Sigmoid colon (tissue), 6 donors: ENCODE measurements at regions not wholly inside any gene's neighbourhood (a gene's known extent, or its start where the extent isn't known, plus 50 kb on each side); places are given as distances from the start of the nearest gene placed in this dataset.
A peak's percentile ranks its signal among the peaks of the same experiment; 100 is the strongest.

Experiments used
- DNase-seq: peaks from one replicate; pipeline ENCODE4 v3.0.0-alpha.2; 2019
- H3K27ac ChIP-seq, 4 donors: fragments of 200-600 bp; sonication (generic); one replicate each; pipeline ENCODE4 v1.5.1; 2016 to 2019; ENCODE audit warnings: mild to moderate bottlenecking in 1 of 4
- H3K27me3 ChIP-seq, 3 donors: fragments of 200-600 bp; sonication (generic); one replicate each; pipeline ENCODE4 v1.5.1; 2019; ENCODE audit warnings: mild to moderate bottlenecking in 1 of 3
- H3K36me3 ChIP-seq, 4 donors: fragments of 200-600 bp; sonication (generic); one replicate each; pipeline ENCODE4 v1.5.1; 2016 to 2019
- H3K4me1 ChIP-seq, 4 donors: fragments of 200-600 bp; sonication (generic); one replicate each; pipeline ENCODE4 v1.5.1; 2017 to 2019
- H3K4me3 ChIP-seq, 4 donors: fragments of 200-600 bp; sonication (generic); one replicate each; pipeline ENCODE4 v1.5.1; 2017 to 2019; ENCODE audit warnings: mild to moderate bottlenecking in 2 of 4, moderate library complexity in 1 of 4
- H3K9me3 ChIP-seq, 4 donors: fragments of 200-600 bp in 3 of 4; sonication (generic) in 3 of 4; one replicate each; pipeline versions ENCODE4 v1.5.1 to v1.6.1; 2013 to 2019
- EP300 ChIP-seq, 4 donors: sonication (generic); formaldehyde crosslinking; IDR thresholded peaks; one replicate each; pipeline ENCODE4 v1.6.1; 2017; ENCODE audit warnings: antibody characterized with exemption in 4 of 4
- POLR2A ChIP-seq, 2 donors: fragments of 450-650 bp; IDR thresholded peaks; one replicate each; pipeline ENCODE4 v1.6.1; 2016; ENCODE audit warnings: antibody characterized with exemption in 2 of 2, mild to moderate bottlenecking in 2 of 2, moderate library complexity in 2 of 2
- POLR2AphosphoS5 ChIP-seq, 4 donors: sonication (generic); formaldehyde crosslinking; IDR thresholded peaks; one replicate each; pipeline ENCODE4 v1.6.1; 2017; ENCODE audit warnings: antibody characterized with exemption in 4 of 4
- WGBS, 2 donors: extraction: QIAGEN DNeasy Blood & Tissue Kit; methylation state at CpG; one replicate each; pipeline ENCODE4 v1.1.7; 2013; 5-methylcytosine and 5-hydroxymethylcytosine counted together
- intact Hi-C: fragments of 100-400 bp; cut with DNase I; formaldehyde crosslinking; loops from one replicate; pipeline ENCODE4 v1.15.1; 2023
- TF ChIP-seq, protein P1 (sequence below), 4 experiments: fragments of 450-650 bp in 3 of 4; fragments of 200-600 bp in 1 of 4; IDR thresholded peaks; one replicate each; pipeline ENCODE4 v1.5.1; 2016 to 2019; ENCODE audit warnings: antibody characterized with exemption in 4 of 4, mild to moderate bottlenecking in 3 of 4, moderate library complexity in 2 of 4
- donor health status: healthy with polysubstance abuse.
- donor health status: healthy.

DNA sequence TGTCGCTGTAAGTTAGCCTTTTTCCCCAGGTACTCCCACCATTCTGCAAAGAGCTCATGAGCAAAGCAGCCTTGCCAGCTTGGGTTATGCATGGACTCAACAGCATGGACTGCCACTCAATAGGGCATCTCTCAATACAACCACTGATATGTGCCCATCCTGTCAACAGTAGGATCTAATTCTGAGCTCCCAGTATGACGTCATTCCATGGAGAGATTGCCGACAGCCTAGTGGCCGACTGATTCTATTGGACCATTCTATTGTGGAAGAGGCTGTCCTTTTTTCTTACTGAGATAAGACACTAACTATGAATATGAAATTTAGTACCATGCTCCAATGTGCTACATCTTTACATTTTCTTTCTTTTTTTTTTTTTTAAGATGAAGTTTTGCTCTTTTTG is 2389.0 kb upstream of the AGA start:
- no peaks in the 10 kb centered on the region for H3K4me1 ChIP-seq
- no peaks in the 10 kb centered on the region for H3K9me3 ChIP-seq
- intact Hi-C loops: no loop called here
- no peaks in the 10 kb centered on the region for H3K36me3 ChIP-seq
- DNase-seq: no peak
- TF ChIP-seq, protein P1, sequence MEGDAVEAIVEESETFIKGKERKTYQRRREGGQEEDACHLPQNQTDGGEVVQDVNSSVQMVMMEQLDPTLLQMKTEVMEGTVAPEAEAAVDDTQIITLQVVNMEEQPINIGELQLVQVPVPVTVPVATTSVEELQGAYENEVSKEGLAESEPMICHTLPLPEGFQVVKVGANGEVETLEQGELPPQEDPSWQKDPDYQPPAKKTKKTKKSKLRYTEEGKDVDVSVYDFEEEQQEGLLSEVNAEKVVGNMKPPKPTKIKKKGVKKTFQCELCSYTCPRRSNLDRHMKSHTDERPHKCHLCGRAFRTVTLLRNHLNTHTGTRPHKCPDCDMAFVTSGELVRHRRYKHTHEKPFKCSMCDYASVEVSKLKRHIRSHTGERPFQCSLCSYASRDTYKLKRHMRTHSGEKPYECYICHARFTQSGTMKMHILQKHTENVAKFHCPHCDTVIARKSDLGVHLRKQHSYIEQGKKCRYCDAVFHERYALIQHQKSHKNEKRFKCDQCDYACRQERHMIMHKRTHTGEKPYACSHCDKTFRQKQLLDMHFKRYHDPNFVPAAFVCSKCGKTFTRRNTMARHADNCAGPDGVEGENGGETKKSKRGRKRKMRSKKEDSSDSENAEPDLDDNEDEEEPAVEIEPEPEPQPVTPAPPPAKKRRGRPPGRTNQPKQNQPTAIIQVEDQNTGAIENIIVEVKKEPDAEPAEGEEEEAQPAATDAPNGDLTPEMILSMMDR (IDR thresholded peaks at IDR 0.05): no peak
- no peak overlapping the region for H3K27ac ChIP-seq
- no peaks in the 10 kb centered on the region for H3K27me3 ChIP-seq
- H3K4me3 ChIP-seq: no peak overlapping the region
- WGBS, 2 donors: 90 to 93% methylated on average over 4 of the region's 4 CpGs

DNA sequence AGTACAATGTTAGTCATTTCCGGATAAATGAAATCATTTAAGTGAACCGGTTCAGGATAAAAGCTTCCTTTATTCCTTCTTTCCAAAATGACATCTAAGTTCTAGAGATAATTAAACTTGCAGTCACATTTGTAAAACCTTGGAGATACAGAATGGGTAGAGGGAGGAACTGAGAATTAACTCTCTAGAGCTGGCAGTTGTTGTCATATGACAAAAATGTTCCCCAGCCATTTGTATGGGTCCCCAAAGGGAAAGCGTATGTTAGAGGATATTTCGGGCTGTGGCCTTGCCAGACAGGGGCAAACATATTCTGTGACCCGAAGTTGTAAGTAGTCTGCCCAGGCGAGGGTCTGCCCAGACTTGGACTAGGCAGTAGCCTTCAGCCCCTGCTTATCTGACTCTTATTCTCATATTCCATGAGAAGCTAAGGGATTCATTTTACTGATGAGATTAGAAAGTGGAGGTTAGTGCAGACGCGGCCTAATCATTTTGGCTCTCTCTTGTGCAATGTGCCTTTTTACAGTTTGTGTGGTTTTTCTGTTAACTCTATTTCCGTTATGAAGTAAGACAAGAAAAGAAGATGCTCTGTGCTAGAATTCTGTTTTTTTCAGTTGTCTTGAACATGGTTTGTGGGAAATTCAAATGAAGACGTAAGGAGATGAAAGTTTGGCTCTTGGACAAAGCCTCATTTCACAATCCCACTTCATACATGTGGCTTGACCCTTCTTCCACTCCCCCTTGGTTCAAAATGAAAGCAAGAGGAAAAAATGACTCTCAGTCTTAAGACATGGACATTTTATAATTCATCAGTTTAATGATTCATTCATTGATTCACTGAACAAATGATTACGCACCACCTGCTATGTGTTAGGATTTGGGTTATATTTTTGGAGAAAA is 2394.2 kb upstream of the AGA start:
- peak overlapping the region in 1 of 4 donors; percentile 7 for H3K4me3 ChIP-seq
- H3K27me3 ChIP-seq: no peaks in the 10 kb centered on the region
- no peaks in the 10 kb centered on the region for H3K36me3 ChIP-seq
- intact Hi-C loops: no loop called here
- no peaks in the 10 kb centered on the region for H3K9me3 ChIP-seq
- WGBS, 2 donors: 76 to 82% methylated on average over 11 of the region's 11 CpGs
- TF ChIP-seq POLR2AphosphoS5 (IDR thresholded peaks at IDR 0.05): peak in 1 of 4 donors; percentile 27
- no peak for TF ChIP-seq POLR2A (IDR thresholded peaks at IDR 0.05)
- H3K27ac ChIP-seq: no peak overlapping the region
- no peak for DNase-seq
- no peaks in the 10 kb centered on the region for H3K4me1 ChIP-seq

DNA sequence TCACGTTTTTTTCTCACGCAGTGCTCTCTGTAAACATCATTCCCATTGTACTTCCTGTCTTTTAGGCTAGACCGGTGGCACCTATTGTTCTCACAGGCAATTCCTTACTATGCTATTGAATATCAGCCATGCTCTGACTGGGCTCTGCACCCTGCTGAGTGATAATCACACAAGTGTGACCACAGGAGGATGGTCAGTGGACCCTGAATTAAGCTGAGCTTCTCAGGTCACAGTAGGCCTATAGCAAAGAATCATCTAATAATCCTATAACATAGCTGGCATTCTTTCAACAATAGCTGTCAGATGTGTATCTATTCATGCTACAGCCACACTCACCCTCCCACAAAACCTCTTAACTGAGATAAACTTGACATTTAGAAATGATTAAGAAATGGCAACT is 2399.8 kb upstream of the TENM3 start:
- TF ChIP-seq, protein P1 (IDR thresholded peaks at IDR 0.05): no peak
- no peak for TF ChIP-seq POLR2AphosphoS5 (IDR thresholded peaks at IDR 0.05)
- TF ChIP-seq POLR2A (IDR thresholded peaks at IDR 0.05): no peak
- no peak for TF ChIP-seq EP300 (IDR thresholded peaks at IDR 0.05)
- no peaks in the 10 kb centered on the region for H3K27me3 ChIP-seq
- 31 to 39% methylated on average over 3 of the region's 3 CpGs for WGBS, 2 donors
- H3K36me3 ChIP-seq: no peaks in the 10 kb centered on the region
- no peaks in the 10 kb centered on the region for H3K4me1 ChIP-seq
- H3K4me3 ChIP-seq: no peak overlapping the region
- no peaks in the 10 kb centered on the region for H3K9me3 ChIP-seq
- DNase-seq: no peak
- no peak overlapping the region for H3K27ac ChIP-seq
- intact Hi-C loops: no loop called here

DNA sequence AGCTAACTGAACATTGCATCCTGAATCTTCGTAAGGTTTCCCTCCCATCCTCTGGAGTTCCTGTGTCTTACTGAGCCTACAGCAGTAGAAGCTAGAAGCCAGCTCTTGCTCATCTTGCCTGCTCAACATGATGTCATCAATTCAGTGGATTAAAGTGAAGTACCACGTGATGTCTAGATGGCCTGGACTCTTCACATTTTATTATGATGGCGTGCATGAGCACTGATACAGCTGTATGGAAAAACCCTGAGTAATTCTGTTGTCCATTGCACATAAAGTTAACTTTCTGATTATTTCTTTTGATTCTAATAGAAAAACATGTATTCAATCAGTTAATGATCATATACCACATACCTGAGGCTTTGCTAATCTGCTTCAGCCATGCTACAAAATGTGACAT is 2387.7 kb upstream of the TENM3 start:
- Histone ChIP-seq H3K9me3 (no peaks in the 10 kb centered on the region), H3K36me3 (no peaks in the 10 kb centered on the region), H3K4me3 (no peak overlapping the region), H3K27me3 (no peaks in the 10 kb centered on the region), H3K27ac (no peak overlapping the region), H3K4me1 (no peaks in the 10 kb centered on the region)
- no peak for DNase-seq
- intact Hi-C loops: no loop called here
- 70 to 85% methylated on average over 3 of the region's 3 CpGs for WGBS, 2 donors
- TF ChIP-seq, protein P1 (IDR thresholded peaks at IDR 0.05): no peak
- no peak for TF ChIP-seq POLR2AphosphoS5 (IDR thresholded peaks at IDR 0.05)
- no peak for TF ChIP-seq POLR2A (IDR thresholded peaks at IDR 0.05)
- TF ChIP-seq EP300 (IDR thresholded peaks at IDR 0.05): no peak

DNA sequence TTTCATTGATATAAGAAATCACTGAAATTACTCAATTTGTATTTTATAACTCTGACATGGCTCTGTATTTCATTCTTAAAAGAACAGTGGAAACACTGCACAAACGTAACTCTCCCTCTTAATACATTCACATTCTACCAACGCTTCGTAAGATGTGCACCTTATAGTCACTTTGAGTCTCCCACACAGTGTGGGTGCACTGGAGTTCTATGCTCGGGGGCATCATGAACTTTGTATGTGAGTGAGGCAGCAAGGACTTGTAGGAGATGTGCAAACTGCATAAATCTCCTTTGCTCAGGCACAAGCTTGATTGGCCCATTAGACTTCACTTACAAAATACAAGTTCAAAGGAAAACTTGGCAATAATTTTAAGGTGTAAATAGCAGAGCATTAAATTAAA is 2385.0 kb upstream of the TENM3 start:
- WGBS, 2 donors: 82 to 84% methylated on average over 4 of the region's 4 CpGs

More for the DNA sequence above, 2385.0 kb upstream of the TENM3 start:
- H3K4me1 ChIP-seq: no peaks in the 10 kb centered on the region
- no peaks in the 10 kb centered on the region for H3K27me3 ChIP-seq
- H3K36me3 ChIP-seq: no peaks in the 10 kb centered on the region
- no peak for TF ChIP-seq EP300 (IDR thresholded peaks at IDR 0.05)
- TF ChIP-seq, protein P1 (IDR thresholded peaks at IDR 0.05): no peak
- TF ChIP-seq POLR2A (IDR thresholded peaks at IDR 0.05): no peak
- TF ChIP-seq POLR2AphosphoS5 (IDR thresholded peaks at IDR 0.05): no peak
- H3K9me3 ChIP-seq: no peaks in the 10 kb centered on the region
- DNase-seq: no peak
- intact Hi-C loops: no loop called here
- H3K27ac ChIP-seq: no peak overlapping the region
- H3K4me3 ChIP-seq: no peak overlapping the region
